IMR-90 (cell line): ENCODE measurements at regions not wholly inside any gene's neighbourhood (a gene's known extent, or its start where the extent isn't known, plus 50 kb on each side); places are given as distances from the start of the nearest gene placed in this dataset.

Experiments
- BHLHE40 ChIP-seq: fragments of 150-350 bp; IDR thresholded peaks from 2 replicates; pipeline ENCODE4 v1.6.1; 2016; ENCODE audit warnings: mild to moderate bottlenecking, low read depth, low read length
- CEBPB ChIP-seq: IDR thresholded peaks from 2 replicates; pipeline ENCODE4 v1.6.1; 2012; ENCODE audit warnings: low read depth, low read length, improper control_type of control experiment
- FOS ChIP-seq: fragments of 150-350 bp; IDR thresholded peaks from 2 replicates; pipeline ENCODE4 v1.6.1; 2016; ENCODE audit warnings: low read depth, low read length
- MAFK ChIP-seq: IDR thresholded peaks from 2 replicates; pipeline ENCODE4 v1.6.1; 2012; ENCODE audit warnings: low read depth, low read length, improper control_type of control experiment
- MXI1 ChIP-seq: IDR thresholded peaks from 2 replicates; pipeline ENCODE4 v1.6.1; 2012; ENCODE audit warnings: low read depth, mild to moderate bottlenecking, low read length, moderate library complexity, borderline replicate concordance
- NFE2L2 ChIP-seq: fragments of 150-350 bp; IDR thresholded peaks from 2 replicates; pipeline ENCODE4 v1.6.1; 2016; ENCODE audit warnings: low read depth, mild to moderate bottlenecking, low read length
- POLR2A ChIP-seq: IDR thresholded peaks from 2 replicates; pipeline ENCODE4 v1.6.1; 2012; ENCODE audit warnings: mild to moderate bottlenecking, low read depth, low read length
- RAD21 ChIP-seq: IDR thresholded peaks from 2 replicates; pipeline ENCODE4 v1.6.1; 2012; ENCODE audit warnings: low read length, improper control_type of control experiment
- RCOR1 ChIP-seq: IDR thresholded peaks from 2 replicates; pipeline ENCODE4 v1.6.1; 2012; ENCODE audit warnings: mild to moderate bottlenecking, low read length, improper control_type of control experiment; ENCODE audit not compliant: insufficient replicate concordance
- RFX5 ChIP-seq: IDR thresholded peaks from 2 replicates; pipeline ENCODE4 v1.8.0; 2012; ENCODE audit warnings: low read depth, mild to moderate bottlenecking, low read length, moderate library complexity
- SMC3 ChIP-seq: fragments of 150-350 bp; IDR thresholded peaks from 2 replicates; pipeline ENCODE4 v1.6.1; 2016; ENCODE audit warnings: low read depth, mild to moderate bottlenecking, antibody characterized with exemption, low read length, moderate library complexity
- TF ChIP-seq, protein P1 (sequence below): conservative IDR thresholded peaks from 2 replicates; pipeline ENCODE4 v1.5.1; 2012; ENCODE audit warnings: mild to moderate bottlenecking, low read depth, low read length, improper control_type of control experiment
- TF ChIP-seq, protein P2 (sequence below): fragments of 150-350 bp; IDR thresholded peaks from 2 replicates; pipeline ENCODE4 v1.6.1; 2017; ENCODE audit warnings: mild to moderate bottlenecking, antibody characterized with exemption, low read length, low read depth

DNA sequence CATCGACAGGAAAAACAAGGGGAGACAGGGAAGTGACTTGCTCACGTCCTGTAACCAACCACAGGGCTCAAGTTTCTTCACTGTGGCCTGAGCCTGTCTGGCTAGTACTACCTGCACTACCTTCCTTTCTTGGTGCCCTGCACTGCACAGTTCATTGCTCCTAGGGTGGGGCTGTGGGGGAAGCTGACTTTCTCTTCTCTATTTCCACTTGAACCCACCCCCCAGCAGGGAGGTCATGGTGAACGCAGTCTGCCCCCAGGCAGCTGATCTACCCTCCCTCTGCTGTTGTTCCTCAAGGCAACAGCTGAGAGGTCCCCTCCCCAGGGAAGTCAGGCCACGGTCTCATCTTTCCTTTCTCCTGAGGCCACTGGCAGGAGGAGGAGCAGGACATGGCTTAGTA, 532.1 kb downstream of the SOX11 start:
- TF ChIP-seq, protein P1, sequence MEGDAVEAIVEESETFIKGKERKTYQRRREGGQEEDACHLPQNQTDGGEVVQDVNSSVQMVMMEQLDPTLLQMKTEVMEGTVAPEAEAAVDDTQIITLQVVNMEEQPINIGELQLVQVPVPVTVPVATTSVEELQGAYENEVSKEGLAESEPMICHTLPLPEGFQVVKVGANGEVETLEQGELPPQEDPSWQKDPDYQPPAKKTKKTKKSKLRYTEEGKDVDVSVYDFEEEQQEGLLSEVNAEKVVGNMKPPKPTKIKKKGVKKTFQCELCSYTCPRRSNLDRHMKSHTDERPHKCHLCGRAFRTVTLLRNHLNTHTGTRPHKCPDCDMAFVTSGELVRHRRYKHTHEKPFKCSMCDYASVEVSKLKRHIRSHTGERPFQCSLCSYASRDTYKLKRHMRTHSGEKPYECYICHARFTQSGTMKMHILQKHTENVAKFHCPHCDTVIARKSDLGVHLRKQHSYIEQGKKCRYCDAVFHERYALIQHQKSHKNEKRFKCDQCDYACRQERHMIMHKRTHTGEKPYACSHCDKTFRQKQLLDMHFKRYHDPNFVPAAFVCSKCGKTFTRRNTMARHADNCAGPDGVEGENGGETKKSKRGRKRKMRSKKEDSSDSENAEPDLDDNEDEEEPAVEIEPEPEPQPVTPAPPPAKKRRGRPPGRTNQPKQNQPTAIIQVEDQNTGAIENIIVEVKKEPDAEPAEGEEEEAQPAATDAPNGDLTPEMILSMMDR: no peak
- TF ChIP-seq BHLHE40 (no peak), MAFK (no peak), POLR2A (no peak), RAD21 (no peak), CEBPB (no peak), RFX5 (no peak), RCOR1 (no peak), MXI1 (no peak), SMC3 (no peak), NFE2L2 (no peak), FOS (no peak)
- TF ChIP-seq, protein P2, sequence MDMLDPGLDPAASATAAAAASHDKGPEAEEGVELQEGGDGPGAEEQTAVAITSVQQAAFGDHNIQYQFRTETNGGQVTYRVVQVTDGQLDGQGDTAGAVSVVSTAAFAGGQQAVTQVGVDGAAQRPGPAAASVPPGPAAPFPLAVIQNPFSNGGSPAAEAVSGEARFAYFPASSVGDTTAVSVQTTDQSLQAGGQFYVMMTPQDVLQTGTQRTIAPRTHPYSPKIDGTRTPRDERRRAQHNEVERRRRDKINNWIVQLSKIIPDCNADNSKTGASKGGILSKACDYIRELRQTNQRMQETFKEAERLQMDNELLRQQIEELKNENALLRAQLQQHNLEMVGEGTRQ: no peak
